ENCODE measurements at regions not wholly inside any gene's neighbourhood (a gene's known extent, or its start where the extent isn't known, plus 50 kb on each side); places are given as distances from the start of the nearest gene placed in this dataset.

DNA sequence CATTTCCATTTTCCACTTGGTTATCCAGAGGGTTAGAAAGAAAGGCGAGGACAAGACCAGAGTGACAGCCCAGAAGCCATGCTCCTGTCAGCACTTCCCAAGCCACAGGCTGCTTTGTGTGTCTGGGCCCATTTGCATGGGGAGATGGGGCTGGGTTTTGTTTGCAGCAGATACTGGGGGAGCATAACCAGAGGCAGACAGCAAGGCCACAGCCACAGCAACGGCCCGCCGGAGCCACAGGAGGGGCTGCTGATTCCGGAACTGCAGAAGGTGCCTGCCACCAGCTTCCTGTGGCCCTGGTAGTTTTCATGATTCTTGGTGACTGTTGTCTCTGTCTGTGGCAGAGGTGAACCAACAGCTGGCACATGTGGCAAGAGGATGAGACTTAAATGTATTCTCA is 106.6 kb downstream of the DLL1 start:
- TF ChIP-seq TAF1 (IDR thresholded peaks at IDR 0.05; ENCODE audit: borderline replicate concordance, insufficient read depth, low read length) (no peak), FOXP2 (optimal IDR thresholded peaks at IDR 0.05; ENCODE audit: borderline replicate concordance, extremely low read depth, extremely low read length, insufficient read depth) (no peak), POLR2AphosphoS5 (IDR thresholded peaks at IDR 0.05; ENCODE audit: low read depth, low read length) (no peak), SIN3A (IDR thresholded peaks at IDR 0.05; ENCODE audit: borderline replicate concordance, insufficient read depth, low read length) (no peak)
- TF ChIP-seq, protein P1, sequence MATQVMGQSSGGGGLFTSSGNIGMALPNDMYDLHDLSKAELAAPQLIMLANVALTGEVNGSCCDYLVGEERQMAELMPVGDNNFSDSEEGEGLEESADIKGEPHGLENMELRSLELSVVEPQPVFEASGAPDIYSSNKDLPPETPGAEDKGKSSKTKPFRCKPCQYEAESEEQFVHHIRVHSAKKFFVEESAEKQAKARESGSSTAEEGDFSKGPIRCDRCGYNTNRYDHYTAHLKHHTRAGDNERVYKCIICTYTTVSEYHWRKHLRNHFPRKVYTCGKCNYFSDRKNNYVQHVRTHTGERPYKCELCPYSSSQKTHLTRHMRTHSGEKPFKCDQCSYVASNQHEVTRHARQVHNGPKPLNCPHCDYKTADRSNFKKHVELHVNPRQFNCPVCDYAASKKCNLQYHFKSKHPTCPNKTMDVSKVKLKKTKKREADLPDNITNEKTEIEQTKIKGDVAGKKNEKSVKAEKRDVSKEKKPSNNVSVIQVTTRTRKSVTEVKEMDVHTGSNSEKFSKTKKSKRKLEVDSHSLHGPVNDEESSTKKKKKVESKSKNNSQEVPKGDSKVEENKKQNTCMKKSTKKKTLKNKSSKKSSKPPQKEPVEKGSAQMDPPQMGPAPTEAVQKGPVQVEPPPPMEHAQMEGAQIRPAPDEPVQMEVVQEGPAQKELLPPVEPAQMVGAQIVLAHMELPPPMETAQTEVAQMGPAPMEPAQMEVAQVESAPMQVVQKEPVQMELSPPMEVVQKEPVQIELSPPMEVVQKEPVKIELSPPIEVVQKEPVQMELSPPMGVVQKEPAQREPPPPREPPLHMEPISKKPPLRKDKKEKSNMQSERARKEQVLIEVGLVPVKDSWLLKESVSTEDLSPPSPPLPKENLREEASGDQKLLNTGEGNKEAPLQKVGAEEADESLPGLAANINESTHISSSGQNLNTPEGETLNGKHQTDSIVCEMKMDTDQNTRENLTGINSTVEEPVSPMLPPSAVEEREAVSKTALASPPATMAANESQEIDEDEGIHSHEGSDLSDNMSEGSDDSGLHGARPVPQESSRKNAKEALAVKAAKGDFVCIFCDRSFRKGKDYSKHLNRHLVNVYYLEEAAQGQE (IDR thresholded peaks at IDR 0.05; ENCODE audit: insufficient read depth in 1 of 2, low read depth in 2 of 2, low read length in 2 of 2), result no peak

DNA sequence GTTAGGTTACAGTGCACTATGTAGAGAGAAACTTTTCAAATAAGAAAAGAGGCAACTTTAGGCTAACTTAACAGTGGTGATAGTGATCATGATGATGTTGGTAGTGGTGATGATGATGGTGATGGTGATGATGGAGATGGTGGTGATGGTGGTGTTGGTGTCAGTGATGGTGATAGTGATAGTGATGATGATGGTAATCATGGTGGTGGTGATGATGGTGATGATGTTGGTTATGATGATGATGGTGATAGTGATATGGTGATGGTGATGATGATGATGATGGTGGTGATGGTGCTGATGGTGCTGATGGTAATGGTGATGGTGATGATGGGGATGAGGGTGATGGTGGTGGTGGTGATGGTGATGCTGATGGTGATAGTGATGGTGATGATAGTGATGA is 107.4 kb downstream of the DLL1 start:
- no peak for TF ChIP-seq TAF1 (IDR thresholded peaks at IDR 0.05; ENCODE audit: borderline replicate concordance, insufficient read depth, low read length)

DNA sequence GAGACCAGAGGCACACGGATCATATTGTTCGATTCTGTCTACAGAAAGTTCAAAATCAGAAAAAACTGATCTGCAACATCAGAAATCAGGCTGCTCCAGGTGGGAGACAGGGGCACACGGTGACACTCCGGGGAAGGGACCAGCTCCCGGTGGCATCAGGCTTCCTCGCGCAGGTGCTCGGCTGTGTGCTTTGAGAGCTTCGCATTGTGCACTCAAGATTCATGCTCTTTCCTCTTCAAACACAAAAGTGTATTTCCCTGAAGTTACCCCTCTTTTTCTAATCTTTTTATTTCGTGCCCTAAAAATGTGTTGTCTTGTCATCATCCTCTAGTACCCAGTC is 108.1 kb downstream of the DLL1 start:
- TF ChIP-seq TAF1 (IDR thresholded peaks at IDR 0.05; ENCODE audit: borderline replicate concordance, insufficient read depth, low read length) (no peak), FOXP2 (optimal IDR thresholded peaks at IDR 0.05; ENCODE audit: borderline replicate concordance, extremely low read depth, extremely low read length, insufficient read depth) (no peak), SIN3A (IDR thresholded peaks at IDR 0.05; ENCODE audit: borderline replicate concordance, insufficient read depth, low read length) (no peak)
- TF ChIP-seq, protein P1 (IDR thresholded peaks at IDR 0.05; ENCODE audit: insufficient read depth in 1 of 2, low read depth in 2 of 2, low read length in 2 of 2), result no peak

DNA sequence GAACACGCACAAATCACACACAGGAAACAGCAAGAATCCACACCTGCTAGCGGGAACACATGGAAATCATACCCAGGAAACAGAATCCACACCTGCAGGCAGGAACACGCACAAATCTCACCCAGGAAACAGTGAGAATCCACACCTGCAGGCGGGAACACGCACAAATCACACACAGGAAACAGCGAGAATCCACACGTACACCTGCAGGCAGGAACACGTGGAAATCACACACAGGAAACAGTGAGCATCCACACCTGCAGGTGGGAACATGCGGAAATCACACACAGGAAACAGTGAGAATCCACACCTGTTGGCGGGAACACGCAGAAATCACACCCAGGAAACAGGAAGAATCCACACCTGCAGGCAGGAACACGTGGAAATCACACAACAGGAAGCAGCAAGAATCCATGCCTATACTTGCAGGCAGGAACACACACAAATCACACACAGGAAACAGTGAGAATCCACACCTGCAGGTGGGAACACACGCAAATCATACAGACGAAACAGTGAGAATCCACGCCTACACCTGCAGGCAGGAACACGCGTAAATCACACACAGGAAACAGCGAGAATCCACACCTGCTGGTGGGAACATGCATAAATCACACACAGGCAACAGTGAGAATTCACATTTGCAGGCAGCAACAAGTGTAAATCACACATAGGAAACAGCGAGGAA is 108.6 kb downstream of the DLL1 start:
- TF ChIP-seq SIN3A (IDR thresholded peaks at IDR 0.05; ENCODE audit: borderline replicate concordance, insufficient read depth, low read length) (no peak), FOXP2 (optimal IDR thresholded peaks at IDR 0.05; ENCODE audit: borderline replicate concordance, extremely low read depth, extremely low read length, insufficient read depth) (no peak), POLR2AphosphoS5 (IDR thresholded peaks at IDR 0.05; ENCODE audit: low read depth, low read length) (no peak), TAF1 (IDR thresholded peaks at IDR 0.05; ENCODE audit: borderline replicate concordance, insufficient read depth, low read length) (no peak)
- TF ChIP-seq, protein P1 (IDR thresholded peaks at IDR 0.05; ENCODE audit: insufficient read depth in 1 of 2, low read depth in 2 of 2, low read length in 2 of 2), result no peak

DNA sequence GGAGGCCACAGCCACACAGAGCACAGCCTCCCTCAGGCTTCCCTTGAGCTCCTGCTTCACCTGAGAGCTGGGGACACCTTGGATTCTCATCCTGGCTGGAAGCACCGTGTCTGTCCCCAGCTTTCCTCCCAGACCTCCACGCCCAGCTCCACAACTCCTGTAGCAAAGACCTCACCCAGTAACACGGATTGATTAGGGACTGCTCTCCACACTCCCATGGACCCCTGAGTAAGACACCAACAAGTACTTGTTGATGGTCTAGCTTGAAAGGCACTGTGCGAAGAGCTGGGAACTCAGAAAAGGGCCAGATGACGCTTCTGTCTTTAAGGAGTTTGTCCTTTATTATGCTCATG is 109.6 kb downstream of the DLL1 start:
- TF ChIP-seq, protein P1 (IDR thresholded peaks at IDR 0.05; ENCODE audit: insufficient read depth in 1 of 2, low read depth in 2 of 2, low read length in 2 of 2), result no peak
- TF ChIP-seq POLR2AphosphoS5 (IDR thresholded peaks at IDR 0.05; ENCODE audit: low read depth, low read length) (no peak), TAF1 (IDR thresholded peaks at IDR 0.05; ENCODE audit: borderline replicate concordance, insufficient read depth, low read length) (no peak), FOXP2 (optimal IDR thresholded peaks at IDR 0.05; ENCODE audit: borderline replicate concordance, extremely low read depth, extremely low read length, insufficient read depth) (no peak), SIN3A (IDR thresholded peaks at IDR 0.05; ENCODE audit: borderline replicate concordance, insufficient read depth, low read length) (no peak)
